CD4-positive, alpha-beta T cell (primary cell): ENCODE measurements at regions not wholly inside any gene's neighbourhood (a gene's known extent, or its start where the extent isn't known, plus 50 kb on each side); places are given as distances from the start of the nearest gene placed in this dataset.

Source experiments
- ATAC-seq: fragments of 200-7000 bp; cut with Tn5 transposase; one replicate; pipeline ENCODE4 v1.10.0; 2022; ENCODE audit warnings: mild to moderate bottlenecking; ENCODE audit not compliant: poor library complexity
- CTCF ChIA-PET: fragments of 350-600 bp; sonication (Branson Sonifier 250); formaldehyde crosslinking; loops from one replicate; lab custom pipeline; 2021; ENCODE audit warnings: antibody characterized with exemption, inconsistent platforms; lab: Charles Lee
- POLR2A ChIA-PET: fragments of 350-600 bp; sonication (Branson Sonifier 250); formaldehyde crosslinking; loops from one replicate; lab custom pipeline; 2021; ENCODE audit warnings: antibody characterized with exemption, inconsistent platforms; lab: Charles Lee
- DNase-seq, 14 experiments: peaks; one replicate each; pipeline ENCODE4 v3.0.0-alpha.2; 2013 to 2020; ENCODE audit warnings: mixed read lengths in 2 of 14
- H3K27ac ChIP-seq, 2 donors: one replicate each; pipeline versions ENCODE4 v1.5.1 to v1.7.0; 2013; ENCODE audit warnings: low read length in 2 of 2, low read depth in 1 of 2, mild to moderate bottlenecking in 1 of 2
- H3K27me3 ChIP-seq, 2 experiments: 1 replicate in 1 of 2; 2 replicates in 1 of 2; pipeline versions ENCODE4 v1.6.1 to v1.7.0; 2013; ENCODE audit warnings: low read length in 2 of 2, control low read depth in 1 of 2, mild to moderate bottlenecking in 1 of 2, moderate library complexity in 1 of 2; ENCODE audit not compliant: insufficient read depth in 2 of 2, control insufficient read depth in 1 of 2
- H3K36me3 ChIP-seq: one replicate; pipeline ENCODE4 v1.6.1; 2013; ENCODE audit warnings: low read length, control low read depth; ENCODE audit not compliant: insufficient read depth
- H3K4me1 ChIP-seq: one replicate; pipeline ENCODE4 v1.6.1; 2013; ENCODE audit warnings: low read length, control low read depth; ENCODE audit not compliant: insufficient read depth
- H3K4me3 ChIP-seq: one replicate; pipeline ENCODE4 v1.5.1; 2013; ENCODE audit warnings: mild to moderate bottlenecking, low read length, moderate library complexity
- H3K9me3 ChIP-seq, 2 experiments: 1 replicate in 1 of 2; 2 replicates in 1 of 2; pipeline versions ENCODE4 v1.6.1 to v1.7.0; 2013; ENCODE audit warnings: low read length in 2 of 2, mild to moderate bottlenecking in 2 of 2, control low read depth in 1 of 2, moderate library complexity in 1 of 2; ENCODE audit not compliant: control insufficient read depth in 1 of 2, insufficient read depth in 1 of 2
- H3K27ac Mint-ChIP-seq: one replicate; pipeline ENCODE4 v1.8.0; 2020; ENCODE audit warnings: mixed read lengths
- H3K27me3 Mint-ChIP-seq: one replicate; pipeline ENCODE4 v1.8.0; 2021; ENCODE audit warnings: mixed read lengths
- H3K36me3 Mint-ChIP-seq: one replicate; pipeline ENCODE4 v1.8.0; 2021; ENCODE audit warnings: low read depth, mixed read lengths
- H3K4me1 Mint-ChIP-seq: one replicate; pipeline ENCODE4 v1.8.0; 2021; ENCODE audit warnings: low read depth, mixed read lengths
- H3K4me3 Mint-ChIP-seq: one replicate; pipeline ENCODE4 v1.8.0; 2020; ENCODE audit warnings: mild to moderate bottlenecking, mixed read lengths
- H3K9me3 Mint-ChIP-seq: one replicate; pipeline ENCODE4 v1.8.0; 2020; ENCODE audit warnings: mixed read lengths
- CTCF ChIP-seq: fragments of 200-600 bp; IDR thresholded peaks from one replicate; pipeline ENCODE4 v1.8.0; 2022; ENCODE audit warnings: antibody characterized with exemption, mild to moderate bottlenecking
- intact Hi-C, 2 experiments: fragments of 100-400 bp; cut with DNase I in 1 of 2; cut with micrococcal nuclease in 1 of 2; formaldehyde crosslinking; loops; one replicate each; pipeline versions ENCODE4 v1.15.1 to v1.9.0; 2023 to 2025; cut with DNase I, micrococcal nuclease

GRCh38 chr4:186347743-186348142, 81.8 kb downstream of the F11 start:
- Histone ChIP-seq H3K27me3 (no peaks in the 10 kb centered on the region), H3K27ac (no peak overlapping the region), H3K4me3 (no peak overlapping the region), H3K4me1 (no peaks in the 10 kb centered on the region), H3K9me3 (peaks cover 0 to 5% of the 10 kb centered on the region in 2 experiments), H3K36me3 (no peaks in the 10 kb centered on the region)
- ATAC-seq: no peak
- H3K27ac Mint-ChIP-seq: no peak overlapping the region
- intact Hi-C loops: no loop called here
- no peaks in the 10 kb centered on the region for H3K36me3 Mint-ChIP-seq
- no peak for DNase-seq
- no peaks in the 10 kb centered on the region for H3K9me3 Mint-ChIP-seq
- ChIA-PET POLR2A (no interaction called here), CTCF (no interaction called here)
- H3K4me3 Mint-ChIP-seq: no peak overlapping the region
- H3K4me1 Mint-ChIP-seq: no peaks in the 10 kb centered on the region
- no peak for TF ChIP-seq CTCF
- no peaks in the 10 kb centered on the region for H3K27me3 Mint-ChIP-seq

DNA sequence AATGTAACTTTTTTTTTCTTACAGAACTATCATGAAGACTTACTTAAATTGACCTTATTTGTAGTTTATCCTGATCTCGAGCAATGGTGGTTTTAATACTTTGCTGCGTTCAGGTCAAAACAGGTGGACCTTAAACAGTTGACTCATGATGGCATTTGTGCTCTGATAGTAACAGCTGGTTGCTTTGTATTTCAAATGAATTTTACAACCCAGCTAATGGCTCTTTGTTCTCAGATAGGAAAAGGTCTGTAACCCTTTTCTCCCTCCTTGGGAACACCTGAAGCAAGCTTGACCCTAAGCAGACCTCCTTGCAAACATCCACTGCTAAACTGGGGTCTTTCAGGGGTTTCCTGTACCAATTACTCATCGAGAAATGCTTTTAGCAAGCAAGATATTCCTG, 79.2 kb downstream of the F11 start:
- Histone ChIP-seq H3K4me1 (no peaks in the 10 kb centered on the region), H3K27ac (no peak overlapping the region), H3K9me3 (peaks cover 0 to 5% of the 10 kb centered on the region in 2 experiments), H3K27me3 (no peaks in the 10 kb centered on the region), H3K4me3 (no peak overlapping the region), H3K36me3 (no peaks in the 10 kb centered on the region)
- intact Hi-C loops: no loop called here
- TF ChIP-seq CTCF: no peak
- H3K27me3 Mint-ChIP-seq: peaks cover 3% of the 10 kb centered on the region
- H3K36me3 Mint-ChIP-seq: no peaks in the 10 kb centered on the region
- ATAC-seq (no peak), DNase-seq (no peak)
- H3K4me1 Mint-ChIP-seq: no peaks in the 10 kb centered on the region
- no peak overlapping the region for H3K27ac Mint-ChIP-seq
- H3K4me3 Mint-ChIP-seq: no peak overlapping the region
- no peaks in the 10 kb centered on the region for H3K9me3 Mint-ChIP-seq
- POLR2A ChIA-PET: no interaction called here
- CTCF ChIA-PET: no interaction called here

- no peaks in the 10 kb centered on the region for H3K27me3 ChIP-seq
- H3K4me3 ChIP-seq: no peak overlapping the region
- Mint-ChIP-seq H3K27me3 (peaks cover 10% of the 10 kb centered on the region), H3K4me3 (no peak overlapping the region), H3K27ac (no peak overlapping the region), H3K4me1 (no peaks in the 10 kb centered on the region), H3K36me3 (no peaks in the 10 kb centered on the region), H3K9me3 (no peaks in the 10 kb centered on the region)
- no peak overlapping the region for H3K27ac ChIP-seq
- CTCF ChIA-PET: no interaction called here
- H3K36me3 ChIP-seq: no peaks in the 10 kb centered on the region
- no peaks in the 10 kb centered on the region for H3K4me1 ChIP-seq
- DNase-seq (no peak), ATAC-seq (no peak)
- intact Hi-C loops: no loop called here
- POLR2A ChIA-PET: no interaction called here
- TF ChIP-seq CTCF: no peak
- no peaks in the 10 kb centered on the region for H3K9me3 ChIP-seq
These were observed 76.6 kb downstream of the F11 start for GRCh38 chr4:186342582-186342981.
